ENCODE measurements at regions not wholly inside any gene's neighbourhood (a gene's known extent, or its start where the extent isn't known, plus 50 kb on each side); places are given as distances from the start of the nearest gene placed in this dataset.

- Histone ChIP-seq H3K36me3 (no peaks in the 10 kb centered on the region), H3K27ac (no peak overlapping the region), H3K27me3 (peaks cover 0 to 4% of the 10 kb centered on the region in 2 donors), H3K9me3 (no peaks in the 10 kb centered on the region), H3K4me1 (no peaks in the 10 kb centered on the region), H3K4me3 (no peak overlapping the region)
- ATAC-seq (no peak), DNase-seq (no peak)
- intact Hi-C loops (cut with DNase I): no loop called here
- no peak for TF ChIP-seq CTCF (IDR thresholded peaks at IDR 0.05)
Observed at GRCh38 chr3:139216958-139217357, 126.9 kb upstream of the MRPS22 start.

- Histone ChIP-seq H3K4me3 (no peak overlapping the region), H3K27me3 (peaks cover 0 to 7% of the 10 kb centered on the region in 2 donors), H3K27ac (no peak overlapping the region), H3K36me3 (no peaks in the 10 kb centered on the region), H3K4me1 (no peaks in the 10 kb centered on the region), H3K9me3 (no peaks in the 10 kb centered on the region)
- DNase-seq (no peak), ATAC-seq (no peak)
- no peak for TF ChIP-seq CTCF (IDR thresholded peaks at IDR 0.05)
- intact Hi-C loops (cut with DNase I): no loop called here
Observed at GRCh38 chr3:139217633-139218032, 126.2 kb upstream of the MRPS22 start.

- H3K27ac ChIP-seq: no peak overlapping the region
- no peaks in the 10 kb centered on the region for H3K9me3 ChIP-seq
- H3K27me3 ChIP-seq: peaks cover 0 to 7% of the 10 kb centered on the region in 2 donors
- H3K36me3 ChIP-seq: no peaks in the 10 kb centered on the region
- TF ChIP-seq CTCF (IDR thresholded peaks at IDR 0.05): no peak
- DNase-seq (no peak), ATAC-seq (no peak)
- H3K4me1 ChIP-seq: no peaks in the 10 kb centered on the region
- intact Hi-C loops (cut with DNase I): no loop called here
- no peak overlapping the region for H3K4me3 ChIP-seq
Observed at GRCh38 chr3:139218046-139218445, 125.8 kb upstream of the MRPS22 start.

GRCh38 chr3:139219463-139219862 lies 124.4 kb upstream of the MRPS22 start:
- intact Hi-C loops (cut with DNase I): no loop called here
- Histone ChIP-seq H3K9me3 (no peaks in the 10 kb centered on the region), H3K4me3 (no peak overlapping the region), H3K27ac (no peak overlapping the region), H3K36me3 (no peaks in the 10 kb centered on the region), H3K4me1 (no peaks in the 10 kb centered on the region), H3K27me3 (peaks cover 0 to 7% of the 10 kb centered on the region in 2 donors)
- no peak for DNase-seq
- TF ChIP-seq CTCF (IDR thresholded peaks at IDR 0.05): no peak
- ATAC-seq: no peak

GRCh38 chr3:139222100-139222657 lies 121.6 kb upstream of the MRPS22 start:
- no peaks in the 10 kb centered on the region for H3K36me3 ChIP-seq
- no peaks in the 10 kb centered on the region for H3K4me1 ChIP-seq
- H3K9me3 ChIP-seq: no peaks in the 10 kb centered on the region
- no peak for TF ChIP-seq CTCF (IDR thresholded peaks at IDR 0.05)
- ATAC-seq (no peak), DNase-seq (no peak)
- no peak overlapping the region for H3K27ac ChIP-seq
- intact Hi-C loops (cut with DNase I): no loop called here
- H3K4me3 ChIP-seq: no peak overlapping the region
- peaks cover 0 to 7% of the 10 kb centered on the region in 2 donors for H3K27me3 ChIP-seq

Measured in left lung (tissue), 4 donors.